Keratinocyte (primary cell): ENCODE measurements at regions not wholly inside any gene's neighbourhood (a gene's known extent, or its start where the extent isn't known, plus 50 kb on each side); places are given as distances from the start of the nearest gene placed in this dataset.
"Not testable (repeated sequence)": the region's sequence is repeated elsewhere in the genome, so short reads cannot be mapped to it uniquely, and the experiment has no call there.

Experiments
- EZH2 ChIP-seq: IDR thresholded peaks from one replicate; pipeline ENCODE4 v1.6.1; 2012; ENCODE audit warnings: inconsistent platforms, mild to moderate bottlenecking, low read length, moderate library complexity
- TF ChIP-seq, protein P1 (sequence below), 3 experiments: IDR thresholded peaks in 1 of 3; conservative IDR thresholded peaks in 1 of 3; optimal IDR thresholded peaks in 1 of 3; 2 replicates in 2 of 3; 3 replicates in 1 of 3; pipeline versions ENCODE3 to v1.5.1; 2011; ENCODE audit warnings: low read length in 3 of 3, mild to moderate bottlenecking in 3 of 3, moderate library complexity in 2 of 3, control low read depth in 1 of 3, inconsistent platforms in 1 of 3; ENCODE audit not compliant: insufficient read depth in 2 of 3; ENCODE audit errors: extremely low read depth in 1 of 3

DNA sequence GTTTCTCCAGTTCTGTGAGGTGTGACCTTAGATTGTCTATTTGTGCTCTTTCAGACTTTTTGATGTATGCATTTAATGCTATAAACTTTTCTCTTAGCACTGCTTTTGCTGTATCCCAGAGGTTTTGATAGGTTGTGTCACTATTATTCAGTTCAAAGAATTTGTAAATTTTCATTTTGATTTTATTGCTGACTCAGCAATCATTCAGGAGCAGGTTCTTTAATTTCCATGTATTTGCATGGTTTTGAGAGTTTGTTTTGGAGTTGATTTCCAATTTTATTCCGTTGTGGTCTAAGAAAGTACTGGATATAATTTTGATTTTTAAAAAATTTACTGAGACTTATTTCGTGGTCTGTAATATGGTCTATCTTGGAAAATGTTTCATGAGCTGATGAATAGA lies 182.7 kb downstream of the SQOR start:
- TF ChIP-seq, protein P1, sequence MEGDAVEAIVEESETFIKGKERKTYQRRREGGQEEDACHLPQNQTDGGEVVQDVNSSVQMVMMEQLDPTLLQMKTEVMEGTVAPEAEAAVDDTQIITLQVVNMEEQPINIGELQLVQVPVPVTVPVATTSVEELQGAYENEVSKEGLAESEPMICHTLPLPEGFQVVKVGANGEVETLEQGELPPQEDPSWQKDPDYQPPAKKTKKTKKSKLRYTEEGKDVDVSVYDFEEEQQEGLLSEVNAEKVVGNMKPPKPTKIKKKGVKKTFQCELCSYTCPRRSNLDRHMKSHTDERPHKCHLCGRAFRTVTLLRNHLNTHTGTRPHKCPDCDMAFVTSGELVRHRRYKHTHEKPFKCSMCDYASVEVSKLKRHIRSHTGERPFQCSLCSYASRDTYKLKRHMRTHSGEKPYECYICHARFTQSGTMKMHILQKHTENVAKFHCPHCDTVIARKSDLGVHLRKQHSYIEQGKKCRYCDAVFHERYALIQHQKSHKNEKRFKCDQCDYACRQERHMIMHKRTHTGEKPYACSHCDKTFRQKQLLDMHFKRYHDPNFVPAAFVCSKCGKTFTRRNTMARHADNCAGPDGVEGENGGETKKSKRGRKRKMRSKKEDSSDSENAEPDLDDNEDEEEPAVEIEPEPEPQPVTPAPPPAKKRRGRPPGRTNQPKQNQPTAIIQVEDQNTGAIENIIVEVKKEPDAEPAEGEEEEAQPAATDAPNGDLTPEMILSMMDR (optimal IDR thresholded peaks at IDR 0.05 in 1 of 3, IDR thresholded peaks at IDR 0.05 in 1 of 3, conservative IDR thresholded peaks at IDR 0.05 in 1 of 3; ENCODE audit: extremely low read depth in 1 of 3, insufficient read depth in 2 of 3, low read length in 3 of 3): not testable (repeated sequence)
- TF ChIP-seq EZH2: not testable (repeated sequence)
